NOMO-1 treated with dmso at 0.1 percent for 144 hours (cell line): ENCODE measurements at regions not wholly inside any gene's neighbourhood (a gene's known extent, or its start where the extent isn't known, plus 50 kb on each side); places are given as distances from the start of the nearest gene placed in this dataset.

Experiments
- DNase-seq: peaks from one replicate; lab custom pipeline; 2025; ENCODE audit not compliant: unreplicated experiment; lab: John Stamatoyannopoulos, UW

GRCh38 chr1:58908561-58909560 lies 125.0 kb upstream of the JUN start:
- no peak for DNase-seq

- no peak for DNase-seq
Measured at GRCh38 chr1:58909914-58910681, 126.3 kb upstream of the JUN start.

- no peak for DNase-seq
Measured at GRCh38 chr1:58911841-58912499, 128.1 kb upstream of the JUN start.

GRCh38 chr1:58914925-58915324 lies 131.1 kb upstream of the JUN start:
- no peak for DNase-seq

GRCh38 chr1:58917436-58917835 lies 133.6 kb upstream of the JUN start:
- DNase-seq, result no peak

GRCh38 chr1:58919226-58919958 lies 135.5 kb upstream of the JUN start:
- no peak for DNase-seq

GRCh38 chr1:58919959-58920321 lies 136.1 kb upstream of the JUN start:
- peak; percentile 66 for DNase-seq

- DNase-seq, result no peak
Measured at GRCh38 chr1:58921342-58921741, 137.5 kb upstream of the JUN start.

- no peak for DNase-seq
Measured at GRCh38 chr1:58921751-58922150, 137.9 kb upstream of the JUN start.

- DNase-seq, result peak; percentile 28
Measured at GRCh38 chr1:58922302-58923089, 138.6 kb upstream of the JUN start.

- no peak for DNase-seq
Measured at GRCh38 chr1:58923090-58923470, 139.2 kb upstream of the JUN start.

GRCh38 chr1:58924016-58924565 lies 140.2 kb upstream of the JUN start:
- no peak for DNase-seq

- no peak for DNase-seq
Measured at GRCh38 chr1:58924821-58925220, 141.0 kb upstream of the JUN start.

- no peak for DNase-seq
Measured at GRCh38 chr1:58925247-58925646, 141.4 kb upstream of the JUN start.

- DNase-seq, result no peak
Measured at GRCh38 chr1:58926152-58926551, 142.3 kb upstream of the JUN start.

GRCh38 chr1:58927041-58927721 lies 143.3 kb upstream of the JUN start:
- no peak for DNase-seq

- no peak for DNase-seq
Measured at GRCh38 chr1:58927722-58928085, 143.9 kb upstream of the JUN start.

- no peak for DNase-seq
Measured at GRCh38 chr1:58928514-58928913, 144.7 kb upstream of the JUN start.

- DNase-seq, result no peak
Measured at GRCh38 chr1:58929671-58930325, 146.0 kb upstream of the JUN start.
